ENCODE measurements at regions not wholly inside any gene's neighbourhood (a gene's known extent, or its start where the extent isn't known, plus 50 kb on each side); places are given as distances from the start of the nearest gene placed in this dataset.

DNA sequence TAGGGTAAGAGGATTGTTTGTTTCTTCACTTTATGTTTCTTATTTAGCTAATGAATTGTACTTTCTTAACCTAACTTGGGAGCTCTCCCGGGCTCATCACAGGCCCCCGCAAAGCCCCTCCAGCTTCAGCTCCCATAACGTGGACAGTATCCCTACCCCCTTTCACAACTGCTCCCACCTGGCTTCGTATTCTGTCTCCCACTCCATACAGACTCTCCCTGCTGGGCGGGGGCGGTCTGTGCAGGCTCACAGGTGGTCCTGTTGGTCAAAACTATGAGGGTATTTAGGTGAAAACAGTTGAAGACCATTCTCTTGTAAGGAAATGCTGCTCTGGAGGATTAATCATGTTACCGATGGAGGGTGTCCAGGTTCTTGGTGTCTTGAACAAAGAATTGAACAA, 805.3 kb downstream of the SEMA5A start:
- TF ChIP-seq, protein P1, sequence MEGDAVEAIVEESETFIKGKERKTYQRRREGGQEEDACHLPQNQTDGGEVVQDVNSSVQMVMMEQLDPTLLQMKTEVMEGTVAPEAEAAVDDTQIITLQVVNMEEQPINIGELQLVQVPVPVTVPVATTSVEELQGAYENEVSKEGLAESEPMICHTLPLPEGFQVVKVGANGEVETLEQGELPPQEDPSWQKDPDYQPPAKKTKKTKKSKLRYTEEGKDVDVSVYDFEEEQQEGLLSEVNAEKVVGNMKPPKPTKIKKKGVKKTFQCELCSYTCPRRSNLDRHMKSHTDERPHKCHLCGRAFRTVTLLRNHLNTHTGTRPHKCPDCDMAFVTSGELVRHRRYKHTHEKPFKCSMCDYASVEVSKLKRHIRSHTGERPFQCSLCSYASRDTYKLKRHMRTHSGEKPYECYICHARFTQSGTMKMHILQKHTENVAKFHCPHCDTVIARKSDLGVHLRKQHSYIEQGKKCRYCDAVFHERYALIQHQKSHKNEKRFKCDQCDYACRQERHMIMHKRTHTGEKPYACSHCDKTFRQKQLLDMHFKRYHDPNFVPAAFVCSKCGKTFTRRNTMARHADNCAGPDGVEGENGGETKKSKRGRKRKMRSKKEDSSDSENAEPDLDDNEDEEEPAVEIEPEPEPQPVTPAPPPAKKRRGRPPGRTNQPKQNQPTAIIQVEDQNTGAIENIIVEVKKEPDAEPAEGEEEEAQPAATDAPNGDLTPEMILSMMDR (IDR thresholded peaks at IDR 0.05), result no peak

DNA sequence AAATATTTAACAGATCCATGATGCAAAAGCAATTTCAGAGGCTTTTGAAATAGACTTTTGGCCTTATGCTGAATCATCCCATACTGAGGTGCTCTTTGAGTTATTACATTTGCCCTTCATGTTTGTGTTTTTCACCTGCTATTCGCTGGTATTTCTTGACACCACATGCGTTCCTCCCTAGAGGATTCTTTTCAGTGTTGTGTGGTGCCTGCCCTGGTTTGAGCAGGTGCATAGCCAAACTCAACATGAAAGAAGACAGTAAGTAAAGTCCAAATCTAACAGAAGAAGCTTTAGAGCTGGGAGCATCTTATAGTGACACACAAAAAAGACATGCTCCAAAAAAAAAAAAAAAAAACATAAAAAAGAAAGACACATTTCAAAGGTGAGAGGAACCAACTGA, 796.3 kb downstream of the SEMA5A start:
- TF ChIP-seq, protein P1 (IDR thresholded peaks at IDR 0.05), result no peak

DNA sequence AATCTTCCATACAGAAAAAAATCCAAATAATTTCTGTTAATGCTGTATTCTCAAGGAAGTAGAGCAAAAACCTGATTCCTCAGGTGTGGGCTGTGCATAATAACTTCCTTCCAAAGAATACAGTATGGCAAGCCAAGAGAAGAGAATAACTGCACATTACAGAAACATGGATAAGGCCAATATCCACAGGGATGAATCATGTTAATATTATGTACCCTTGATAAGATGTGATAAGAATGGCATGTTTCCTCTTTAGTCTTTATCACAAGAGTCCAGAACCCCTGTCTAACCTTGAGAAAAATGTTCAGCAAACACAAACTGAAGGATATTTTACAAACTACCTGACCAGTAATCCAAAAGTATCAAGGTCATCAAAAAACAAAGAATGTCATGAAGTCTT, 795.8 kb downstream of the SEMA5A start:
- TF ChIP-seq, protein P1 (IDR thresholded peaks at IDR 0.05), result no peak

GRCh38 chr5:8751971-8752370, 793.9 kb downstream of the SEMA5A start:
- TF ChIP-seq, protein P1 (IDR thresholded peaks at IDR 0.05), result no peak

DNA sequence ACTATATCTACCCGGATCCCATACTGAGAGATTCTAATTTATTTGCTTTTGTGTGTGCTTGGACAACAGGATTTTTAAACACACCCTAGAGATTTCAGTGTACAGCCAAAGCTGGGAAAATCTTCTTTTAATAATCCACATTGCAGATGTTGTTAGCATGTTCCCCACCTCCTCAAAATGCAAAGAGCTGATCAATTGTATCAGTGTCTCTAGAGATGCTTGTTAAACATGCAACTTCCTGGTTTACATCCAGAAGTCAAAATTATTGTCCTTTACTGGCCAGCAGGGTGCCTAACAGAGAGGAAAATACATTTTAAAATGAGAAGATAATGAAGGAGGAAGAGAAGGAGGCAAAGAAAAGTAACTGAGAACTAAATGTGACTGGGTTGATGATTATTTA, 793.3 kb downstream of the SEMA5A start:
- TF ChIP-seq, protein P1 (IDR thresholded peaks at IDR 0.05), result no peak

- TF ChIP-seq, protein P1 (IDR thresholded peaks at IDR 0.05), result peak; percentile 49
These were observed 789.3 kb downstream of the SEMA5A start for GRCh38 chr5:8756498-8757084.

DNA sequence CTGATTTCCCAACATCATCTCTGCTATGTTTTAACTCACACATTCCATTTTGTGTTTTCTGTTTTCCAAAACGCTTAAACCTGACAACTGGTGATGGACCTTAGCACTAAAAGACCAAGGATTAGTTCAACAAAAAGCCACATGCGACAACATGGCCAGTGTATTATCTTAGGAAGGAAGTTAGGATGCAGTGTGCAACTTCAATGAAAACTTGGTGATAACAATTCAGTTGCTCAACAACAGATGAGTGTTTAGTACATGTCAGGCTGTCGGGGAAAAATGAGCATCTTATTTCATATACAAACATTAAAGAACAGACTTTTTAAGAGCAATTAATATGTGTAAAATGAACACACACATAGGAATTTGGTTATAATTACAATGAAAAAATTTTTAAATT, 780.0 kb downstream of the SEMA5A start:
- TF ChIP-seq, protein P1 (IDR thresholded peaks at IDR 0.05), result no peak

GRCh38 chr5:8766448-8766847, 779.4 kb downstream of the SEMA5A start:
- TF ChIP-seq, protein P1 (IDR thresholded peaks at IDR 0.05), result no peak

Data from LNCAP (cell line).